ENCODE measurements at regions not wholly inside any gene's neighbourhood (a gene's known extent, or its start where the extent isn't known, plus 50 kb on each side); places are given as distances from the start of the nearest gene placed in this dataset.

DNA sequence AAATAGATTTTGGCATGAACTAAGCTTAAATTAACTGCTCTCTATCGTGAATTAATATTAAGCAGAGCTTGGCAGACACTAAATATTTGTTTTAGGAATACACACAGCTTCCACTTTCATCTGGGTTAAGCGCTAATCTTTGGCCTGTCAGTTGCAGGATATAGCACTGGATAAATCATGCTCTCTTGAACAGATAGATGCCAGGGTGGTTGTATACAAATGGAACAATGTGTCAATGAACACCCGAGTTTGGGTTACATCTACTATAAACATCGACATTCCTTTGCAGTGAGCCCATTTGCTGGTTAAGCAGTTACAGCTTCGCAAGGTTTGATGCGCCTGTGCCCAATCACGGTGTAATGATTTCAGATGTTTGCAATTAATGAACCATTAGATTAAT, 338.2 kb upstream of the ZFP64 start:
- H3K27ac ChIP-seq = no peak overlapping the region
- TF ChIP-seq, protein P1, sequence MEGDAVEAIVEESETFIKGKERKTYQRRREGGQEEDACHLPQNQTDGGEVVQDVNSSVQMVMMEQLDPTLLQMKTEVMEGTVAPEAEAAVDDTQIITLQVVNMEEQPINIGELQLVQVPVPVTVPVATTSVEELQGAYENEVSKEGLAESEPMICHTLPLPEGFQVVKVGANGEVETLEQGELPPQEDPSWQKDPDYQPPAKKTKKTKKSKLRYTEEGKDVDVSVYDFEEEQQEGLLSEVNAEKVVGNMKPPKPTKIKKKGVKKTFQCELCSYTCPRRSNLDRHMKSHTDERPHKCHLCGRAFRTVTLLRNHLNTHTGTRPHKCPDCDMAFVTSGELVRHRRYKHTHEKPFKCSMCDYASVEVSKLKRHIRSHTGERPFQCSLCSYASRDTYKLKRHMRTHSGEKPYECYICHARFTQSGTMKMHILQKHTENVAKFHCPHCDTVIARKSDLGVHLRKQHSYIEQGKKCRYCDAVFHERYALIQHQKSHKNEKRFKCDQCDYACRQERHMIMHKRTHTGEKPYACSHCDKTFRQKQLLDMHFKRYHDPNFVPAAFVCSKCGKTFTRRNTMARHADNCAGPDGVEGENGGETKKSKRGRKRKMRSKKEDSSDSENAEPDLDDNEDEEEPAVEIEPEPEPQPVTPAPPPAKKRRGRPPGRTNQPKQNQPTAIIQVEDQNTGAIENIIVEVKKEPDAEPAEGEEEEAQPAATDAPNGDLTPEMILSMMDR (conservative IDR thresholded peaks at IDR 0.05) = no peak

DNA sequence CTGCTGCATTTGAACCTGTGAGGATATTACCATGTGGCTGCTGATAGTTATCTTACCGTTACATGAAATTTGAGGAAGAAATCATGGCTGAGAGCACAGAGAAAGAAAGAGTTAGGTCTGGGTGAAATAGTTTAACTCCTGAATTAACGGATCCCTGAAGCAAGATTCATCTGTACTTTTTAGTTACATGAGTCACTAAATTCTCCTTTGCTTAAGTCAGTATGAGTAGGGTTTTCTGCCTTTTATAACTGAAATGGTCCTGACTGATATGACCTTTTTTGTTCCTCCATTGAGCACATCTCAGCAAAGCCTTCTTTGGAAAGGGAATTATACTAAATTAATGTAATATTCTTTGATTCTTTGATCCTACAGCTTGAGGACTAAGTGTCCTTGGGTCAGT, 333.3 kb upstream of the ZFP64 start:
- TF ChIP-seq, protein P1 (conservative IDR thresholded peaks at IDR 0.05) = no peak
- no peak overlapping the region for H3K27ac ChIP-seq

DNA sequence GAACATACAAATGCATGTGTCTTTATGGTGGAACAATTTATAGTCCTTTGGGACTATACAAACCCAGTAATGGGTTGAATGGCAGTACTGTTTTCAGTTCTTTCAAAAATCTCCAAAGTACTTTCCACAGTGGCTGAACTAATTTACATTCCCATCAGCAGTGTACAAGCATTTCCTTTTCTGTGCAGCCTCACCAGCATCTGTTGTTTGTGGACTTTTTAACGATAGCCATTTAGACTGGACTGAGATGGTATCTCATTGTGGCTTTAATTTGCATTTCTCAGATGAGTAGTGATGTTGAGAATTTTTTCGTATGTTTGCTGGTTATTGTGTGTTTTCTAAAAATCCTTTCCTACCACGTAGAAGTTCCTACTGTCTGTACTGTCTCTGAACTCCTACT, 327.2 kb upstream of the ZFP64 start:
- TF ChIP-seq, protein P1 (conservative IDR thresholded peaks at IDR 0.05) = no peak
- H3K27ac ChIP-seq = no peak overlapping the region

DNA sequence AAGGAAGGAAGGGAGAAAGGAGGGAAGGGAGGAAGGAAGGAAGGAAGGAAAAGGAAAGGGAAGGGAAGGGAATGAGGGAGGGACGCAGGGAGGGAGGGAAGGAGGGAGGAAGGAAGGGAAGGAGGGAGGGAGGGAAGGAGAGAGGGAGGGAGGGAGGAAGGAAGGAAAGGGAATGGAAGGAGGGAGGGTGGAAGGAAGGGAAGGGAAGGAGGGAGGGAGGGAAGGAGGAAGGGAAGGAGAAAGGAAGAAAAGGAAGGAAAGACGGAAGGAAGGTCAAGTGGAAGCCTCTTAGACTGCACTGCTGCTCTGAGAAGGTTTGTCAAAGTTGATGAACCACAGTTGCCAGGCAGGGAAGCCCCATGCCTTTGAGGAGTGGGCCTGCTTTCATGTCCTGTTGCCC, 324.3 kb upstream of the ZFP64 start:
- H3K27ac ChIP-seq = no peak overlapping the region
- TF ChIP-seq, protein P1 (conservative IDR thresholded peaks at IDR 0.05) = no peak

DNA sequence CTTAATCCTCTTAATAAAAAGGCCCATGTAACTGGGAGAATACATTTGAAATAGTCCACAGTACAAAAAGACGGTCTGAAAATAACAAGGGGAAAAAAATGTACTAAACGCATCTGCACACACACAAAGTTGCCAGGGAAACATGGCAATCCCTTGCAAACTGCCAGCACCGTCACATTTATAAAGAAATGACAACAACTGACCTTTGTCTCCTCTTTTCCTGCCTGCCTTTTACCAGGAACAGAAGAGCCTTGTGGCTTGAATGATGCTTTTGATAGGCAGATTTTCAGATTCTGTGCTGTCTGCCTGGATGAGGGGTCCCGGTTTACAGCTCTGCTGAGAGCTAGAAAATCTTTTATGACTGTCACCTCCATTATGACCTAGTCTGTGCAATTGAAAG, 308.6 kb upstream of the ZFP64 start:
- H3K27ac ChIP-seq = no peak overlapping the region
- TF ChIP-seq, protein P1 (conservative IDR thresholded peaks at IDR 0.05) = no peak

DNA sequence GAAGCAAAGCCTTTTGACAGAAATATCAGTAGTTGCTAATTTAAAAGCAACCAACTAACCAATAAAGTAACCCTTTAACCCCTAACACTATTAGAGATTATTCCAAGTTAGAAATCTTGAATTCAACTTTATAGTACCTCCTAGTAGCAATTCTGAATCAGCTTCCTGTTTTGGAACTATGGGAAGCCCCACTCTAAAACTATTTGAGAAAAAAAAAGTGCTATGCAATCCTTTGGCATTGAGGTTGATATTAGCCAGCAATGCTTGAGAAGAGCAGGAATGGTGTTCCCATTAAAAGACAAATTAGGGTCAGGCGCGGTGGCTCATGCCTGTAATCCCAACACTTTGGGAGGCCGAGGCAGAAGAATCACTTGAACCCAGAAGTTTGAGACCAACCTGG, 306.2 kb upstream of the ZFP64 start:
- TF ChIP-seq, protein P1 (conservative IDR thresholded peaks at IDR 0.05) = no peak
- no peak overlapping the region for H3K27ac ChIP-seq

DNA sequence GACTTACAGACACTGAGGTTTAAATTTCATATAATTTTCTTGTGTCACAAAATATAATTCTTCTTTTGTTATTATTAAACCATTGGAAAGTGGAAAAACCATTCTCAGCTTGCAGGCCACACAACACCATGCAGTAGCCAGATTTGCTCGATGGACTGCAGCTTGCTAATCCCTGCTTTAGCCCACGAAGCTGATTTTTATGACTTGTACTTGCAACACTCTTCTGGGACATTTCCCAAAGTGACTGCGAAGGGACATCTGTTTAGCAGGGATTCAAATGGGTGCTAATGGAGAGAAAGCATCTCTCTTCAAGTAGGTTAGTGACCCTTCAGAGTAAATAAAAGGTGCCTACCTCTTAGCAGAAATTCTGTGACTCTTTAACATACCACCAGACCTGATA, 304.6 kb upstream of the ZFP64 start:
- H3K27ac ChIP-seq = no peak overlapping the region
- TF ChIP-seq, protein P1 (conservative IDR thresholded peaks at IDR 0.05) = no peak

DNA sequence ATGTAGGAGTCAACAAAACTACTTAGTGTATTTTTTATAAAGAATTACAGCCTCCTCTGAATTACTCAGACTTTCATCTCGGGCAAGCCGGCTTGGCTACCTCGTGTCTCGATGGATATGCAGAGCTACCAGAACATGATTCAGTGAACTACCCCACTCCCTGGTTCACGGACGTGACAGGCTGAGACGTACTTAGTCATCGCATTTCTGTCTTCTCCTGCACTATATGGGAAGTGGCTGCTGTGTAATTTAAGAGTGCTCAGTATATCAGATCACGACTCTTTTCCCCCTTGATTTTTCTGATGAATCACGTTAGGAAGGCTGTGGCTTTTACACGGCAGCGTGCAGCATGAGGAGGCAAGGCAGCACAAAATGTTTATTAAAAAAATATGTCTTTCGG, 302.7 kb upstream of the ZFP64 start:
- no peak overlapping the region for H3K27ac ChIP-seq
- TF ChIP-seq, protein P1 (conservative IDR thresholded peaks at IDR 0.05) = no peak

All from VCaP (cell line).